GM18507 (cell line): ENCODE measurements at regions not wholly inside any gene's neighbourhood (a gene's known extent, or its start where the extent isn't known, plus 50 kb on each side); places are given as distances from the start of the nearest gene placed in this dataset.
"Not testable (repeated sequence)": the region's sequence is repeated elsewhere in the genome, so short reads cannot be mapped to it uniquely, and the experiment has no call there.

Source experiments
- DNase-seq: peaks from one replicate; pipeline ENCODE4 v3.0.0; 2011; ENCODE audit warnings: low read depth; ENCODE audit not compliant: insufficient read length; ENCODE audit errors: extremely low spot score
- FAIRE-seq: peaks from 2 replicates; lab custom pipeline; 2011; peaks lifted over from hg19 to GRCh38; lab: Jason Lieb, UNC

DNA sequence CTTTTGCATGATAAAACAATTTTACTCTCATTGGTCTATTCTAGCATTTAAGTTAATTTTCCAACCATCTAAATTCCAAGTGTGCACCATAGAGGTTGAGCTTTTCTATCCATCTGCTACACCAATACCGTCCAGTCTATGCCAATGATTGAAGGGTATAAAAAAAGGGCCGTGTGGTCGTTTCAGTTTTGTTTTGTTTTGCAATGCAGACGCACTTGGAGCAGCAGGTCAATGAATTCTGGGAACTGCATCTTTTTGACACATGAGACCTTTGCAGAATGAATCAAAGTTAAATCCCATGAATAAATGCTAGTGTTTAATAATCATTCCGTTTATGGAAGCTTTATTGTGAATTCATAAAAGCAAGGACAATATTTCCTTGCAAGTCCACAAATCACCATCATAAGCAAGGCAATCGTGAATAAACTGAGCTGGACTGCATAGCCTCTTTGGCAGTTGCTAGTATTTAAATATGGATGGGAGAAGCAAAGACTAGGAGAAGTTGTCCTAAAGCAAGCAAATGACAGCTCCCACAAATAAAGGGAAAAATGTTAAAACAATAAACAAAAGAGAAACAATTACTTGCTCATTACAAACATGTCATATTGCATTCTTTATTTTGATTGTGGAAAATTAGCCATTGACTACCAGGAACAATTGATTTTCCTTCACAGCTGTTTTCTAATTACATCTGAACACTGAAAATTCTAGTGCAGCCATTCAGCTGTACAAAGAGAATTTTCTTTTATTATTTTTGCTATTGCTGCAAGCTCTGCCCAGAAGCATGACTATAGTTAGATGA, 649.7 kb upstream of the GJE1 start:
- FAIRE-seq (peak; percentile 26), DNase-seq (no peak)

DNA sequence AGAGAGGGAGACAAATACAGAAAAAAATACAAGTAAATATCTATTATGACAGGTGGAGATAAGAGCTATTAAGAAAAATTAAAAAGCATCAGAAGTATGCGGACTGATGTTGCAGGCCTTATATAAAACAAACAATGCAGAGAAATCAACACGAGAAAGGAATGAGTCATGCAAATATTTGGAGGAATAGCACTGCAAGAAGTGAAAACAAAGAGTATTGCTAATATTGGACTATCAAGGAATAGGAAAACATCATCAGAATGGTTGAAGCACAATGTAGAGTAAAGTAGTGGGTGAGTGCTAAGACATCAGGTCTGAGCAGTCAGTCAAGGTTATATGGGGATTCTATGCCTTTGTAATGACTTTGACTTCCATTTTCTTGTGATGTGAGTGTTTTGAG, 657.5 kb upstream of the GJE1 start:
- no peak for FAIRE-seq
- no peak for DNase-seq

DNA sequence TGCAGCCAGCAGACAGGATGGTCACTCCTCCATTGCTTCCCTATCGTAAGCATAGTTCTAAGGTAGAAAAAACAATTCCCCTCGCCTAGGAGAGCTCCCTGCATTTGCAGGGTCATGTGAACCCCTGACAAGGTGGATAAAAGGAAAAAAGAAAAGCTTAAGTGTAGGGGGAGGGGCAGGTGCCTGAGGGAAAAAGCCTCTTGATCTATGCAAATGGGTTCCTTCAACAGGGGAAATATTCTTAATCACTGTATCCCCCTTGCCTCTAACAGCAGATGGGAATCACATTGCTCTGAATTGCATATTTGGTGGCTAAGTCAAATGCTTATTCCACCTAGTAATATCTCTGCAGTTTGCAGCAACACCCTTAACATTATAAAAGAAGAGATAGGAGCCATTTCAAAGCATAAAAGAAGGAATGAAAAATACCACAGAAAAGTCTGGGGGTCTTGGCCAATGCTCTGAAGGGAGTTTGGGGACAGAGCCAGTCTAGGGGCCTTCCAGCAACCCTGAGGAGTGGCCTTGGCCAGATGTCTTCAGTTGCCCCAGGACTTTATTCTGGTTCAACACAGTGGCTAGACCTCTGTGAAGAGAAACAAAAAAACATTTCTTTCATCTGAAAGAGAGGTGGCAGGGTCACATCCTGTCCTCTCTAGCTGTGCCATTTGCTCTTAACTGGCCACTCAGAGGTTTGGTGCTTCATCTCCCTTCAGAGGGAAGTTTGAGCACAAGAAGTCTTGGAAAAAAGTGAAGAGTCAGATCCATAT, 660.4 kb upstream of the GJE1 start:
- no peak for FAIRE-seq
- no peak for DNase-seq

DNA sequence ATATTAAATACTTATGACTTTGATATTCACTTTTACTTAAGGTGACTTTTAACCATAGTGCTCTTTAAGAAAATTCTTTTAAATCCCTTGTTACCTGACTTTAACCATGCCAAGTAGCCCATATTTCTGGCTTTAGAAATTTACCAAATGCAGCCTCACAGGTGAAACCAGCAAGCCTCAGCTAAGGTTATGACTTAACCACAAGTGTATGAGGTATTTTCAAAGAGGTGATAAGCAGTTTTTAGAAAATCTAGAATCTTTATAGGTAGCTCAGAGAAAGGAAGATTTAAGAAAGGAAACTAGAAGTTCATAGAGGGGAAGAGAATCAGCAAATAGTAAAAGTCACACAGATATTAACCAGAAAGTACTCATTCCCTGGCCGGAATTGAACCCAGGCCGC, 661.9 kb upstream of the GJE1 start:
- DNase-seq (no peak), FAIRE-seq (no peak)

DNA sequence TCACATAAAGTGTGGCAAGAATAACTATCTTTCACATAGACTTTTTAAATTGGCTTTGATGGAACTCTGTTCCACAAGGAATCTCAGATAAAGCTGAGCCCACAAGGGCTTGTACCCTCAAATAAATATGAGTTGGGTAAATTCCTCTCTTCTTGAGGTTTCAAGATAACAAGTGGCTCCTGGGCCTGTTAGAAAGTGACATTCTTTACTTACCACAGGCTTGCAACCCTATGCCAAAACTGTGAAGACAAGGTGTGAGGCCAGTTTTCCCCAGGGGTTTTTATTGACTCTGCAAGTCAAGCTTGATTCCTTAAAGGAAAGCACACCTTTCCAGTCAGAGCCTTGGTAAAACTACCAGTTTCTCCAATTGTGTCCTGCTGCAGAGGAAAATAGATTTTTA, 664.8 kb upstream of the GJE1 start:
- no peak for DNase-seq
- FAIRE-seq, result no peak

DNA sequence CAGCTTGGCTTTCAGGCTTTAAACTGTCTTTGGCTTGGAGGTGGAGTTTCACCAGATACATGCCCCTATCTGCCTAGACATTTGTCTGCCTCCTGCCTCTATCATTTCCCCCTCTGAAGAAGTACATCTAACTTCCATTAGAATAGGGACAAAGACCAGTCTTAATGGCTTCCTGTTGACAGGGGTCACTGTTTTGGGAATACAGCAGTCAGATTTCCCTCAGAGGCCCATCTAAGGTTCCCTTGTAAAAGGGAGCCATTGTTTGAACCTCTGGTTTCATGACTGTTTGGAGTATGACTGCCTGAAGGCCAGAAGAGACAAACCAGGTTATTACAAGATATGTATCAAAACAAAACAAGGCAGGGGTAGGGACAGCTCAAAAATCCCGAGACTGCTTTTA, 665.7 kb upstream of the GJE1 start:
- FAIRE-seq (no peak), DNase-seq (no peak)

DNA sequence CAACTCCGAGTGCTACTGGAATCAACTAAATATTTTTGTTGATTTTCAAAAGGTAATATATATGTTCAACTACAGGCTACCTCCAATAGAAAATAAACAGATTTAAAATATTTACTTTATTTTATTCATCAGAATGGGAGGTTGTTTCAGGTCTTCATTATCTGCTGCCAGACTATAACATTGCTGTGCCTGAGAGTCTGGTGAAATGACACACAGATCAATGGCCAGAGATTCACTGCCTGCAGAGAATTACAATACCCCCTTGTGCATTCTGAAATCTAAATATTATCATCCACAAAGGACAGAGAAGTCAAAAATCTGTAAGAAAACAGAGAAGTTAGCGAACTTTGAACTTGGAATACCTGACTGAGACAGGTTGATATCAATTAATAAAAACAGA, 667.8 kb upstream of the GJE1 start:
- FAIRE-seq (no peak), DNase-seq (no peak)

DNA sequence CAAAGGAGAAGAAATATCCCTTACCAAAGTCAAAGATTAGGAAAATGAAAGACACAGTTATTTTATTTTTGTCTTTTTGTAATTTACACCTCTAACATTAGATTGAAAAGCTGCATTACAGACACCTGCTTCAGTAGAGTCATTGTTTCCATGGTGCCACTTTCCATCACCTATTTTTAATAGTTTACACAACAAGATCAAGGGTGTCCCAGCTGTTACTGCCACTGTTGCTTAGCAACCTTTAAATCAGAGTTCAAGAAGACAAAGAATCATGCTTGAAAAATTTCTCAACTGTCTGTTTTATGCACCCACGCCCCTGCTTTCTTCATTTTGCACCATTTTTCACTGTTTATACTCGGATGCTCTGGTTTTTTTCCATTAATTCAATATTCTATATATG, 668.2 kb upstream of the GJE1 start:
- no peak for FAIRE-seq
- no peak for DNase-seq

DNA sequence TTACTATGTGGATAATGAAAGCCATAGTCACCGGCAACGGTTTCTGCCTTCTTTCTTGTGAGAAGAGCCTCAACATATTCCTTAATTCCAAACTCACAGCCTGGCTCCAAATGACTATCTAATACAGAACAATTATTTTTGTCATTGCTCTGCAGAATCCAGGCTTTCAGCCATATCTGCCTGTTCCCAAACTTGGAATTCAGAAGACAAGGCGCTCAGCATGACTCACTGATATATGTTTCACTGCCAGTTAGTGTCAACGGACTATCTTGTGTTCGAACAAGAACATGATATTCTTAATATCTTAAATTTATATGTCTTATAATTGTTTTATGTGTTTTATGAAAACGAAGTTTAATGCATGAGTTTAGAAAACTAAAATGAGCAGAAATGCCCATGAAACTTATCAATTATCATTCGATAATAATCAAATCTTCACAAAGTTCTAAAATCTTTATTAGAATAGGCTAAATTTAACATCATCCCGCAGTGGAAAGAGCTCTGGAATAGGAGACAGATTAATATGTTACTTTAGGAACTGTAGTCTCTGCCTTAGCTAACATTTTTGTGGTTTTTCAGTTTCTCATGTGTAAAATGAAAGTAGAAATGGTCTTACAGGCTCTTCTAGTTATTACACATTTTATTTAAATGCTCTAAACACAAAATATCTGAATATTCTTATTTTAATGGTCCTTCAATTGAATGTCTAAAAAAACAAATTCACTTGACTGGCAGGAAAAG, 669.3 kb upstream of the GJE1 start:
- no peak for DNase-seq
- peak; percentile 66 for FAIRE-seq

DNA sequence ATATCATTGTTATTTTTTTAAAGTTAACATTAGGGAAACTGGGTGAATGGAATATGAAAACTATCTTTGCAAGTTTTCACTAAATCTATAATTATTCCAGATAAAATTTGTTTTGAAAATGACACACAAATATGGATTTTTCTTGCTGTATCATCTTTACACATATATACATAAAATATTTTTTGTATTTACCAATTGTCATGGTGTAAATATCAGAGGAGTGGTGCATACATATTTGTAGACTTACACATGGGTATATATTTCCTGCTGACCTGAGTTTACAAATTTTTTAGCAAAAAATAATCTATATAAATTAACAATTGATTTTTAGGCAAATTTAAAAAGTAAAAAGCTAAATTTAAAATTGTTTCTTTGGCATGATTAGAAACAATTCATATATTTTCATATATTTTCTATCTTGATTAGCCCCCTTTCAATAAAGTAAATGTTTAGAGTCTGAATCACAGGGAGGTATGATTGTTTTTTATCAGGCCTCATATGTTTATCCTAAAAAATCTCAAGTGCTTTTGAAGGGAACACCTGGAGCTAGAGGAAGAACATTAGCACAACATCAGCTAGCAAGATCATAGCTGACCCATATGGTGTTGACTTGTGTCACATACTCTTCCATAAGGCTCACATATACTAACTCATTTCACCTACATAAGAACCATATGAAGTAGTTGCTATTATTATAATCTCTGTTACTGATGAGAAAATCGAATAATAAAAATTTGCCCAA, 671.8 kb upstream of the GJE1 start:
- DNase-seq, result no peak

DNA sequence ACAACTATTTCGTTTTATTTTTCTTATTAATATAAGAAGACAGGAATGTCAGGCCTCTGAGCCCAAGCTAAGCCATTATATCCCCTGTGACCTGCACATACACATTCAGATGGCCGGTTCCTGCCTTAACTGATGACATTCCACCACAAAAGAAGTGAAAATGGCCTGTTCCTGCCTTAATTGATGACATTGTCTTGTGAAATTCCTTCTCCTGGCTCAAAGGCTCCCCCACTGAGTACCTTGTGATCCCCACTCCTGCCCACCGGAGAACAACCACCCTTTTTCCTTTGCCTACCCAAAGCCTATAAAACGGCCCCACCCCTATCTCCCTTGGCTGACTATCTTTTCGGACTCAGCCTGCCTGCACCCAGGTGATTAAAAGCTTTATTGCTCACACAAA, 672.5 kb upstream of the GJE1 start:
- DNase-seq, FAIRE-seq: not testable (repeated sequence)

More for the DNA sequence above, 671.8 kb upstream of the GJE1 start:
- no peak for FAIRE-seq

DNA sequence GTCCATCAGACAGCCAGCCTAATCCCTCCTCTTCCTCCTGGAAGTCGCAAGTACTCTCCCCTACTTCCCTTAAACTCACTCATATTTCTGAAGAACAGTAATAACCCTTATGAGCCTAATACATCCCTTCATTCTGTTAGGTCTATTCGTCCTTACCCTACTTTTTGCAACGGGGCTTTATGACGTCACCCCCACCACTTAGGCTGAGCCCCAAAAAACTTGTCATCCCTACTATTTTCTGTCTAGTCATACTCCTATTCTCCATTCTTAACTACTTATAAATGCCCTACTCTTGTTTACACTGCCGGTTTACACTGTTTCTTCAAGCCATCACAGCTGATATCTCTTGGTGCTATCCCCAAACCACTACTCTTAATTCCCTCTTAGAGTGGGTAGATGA, 674.7 kb upstream of the GJE1 start:
- FAIRE-seq, DNase-seq: not testable (repeated sequence)

DNA sequence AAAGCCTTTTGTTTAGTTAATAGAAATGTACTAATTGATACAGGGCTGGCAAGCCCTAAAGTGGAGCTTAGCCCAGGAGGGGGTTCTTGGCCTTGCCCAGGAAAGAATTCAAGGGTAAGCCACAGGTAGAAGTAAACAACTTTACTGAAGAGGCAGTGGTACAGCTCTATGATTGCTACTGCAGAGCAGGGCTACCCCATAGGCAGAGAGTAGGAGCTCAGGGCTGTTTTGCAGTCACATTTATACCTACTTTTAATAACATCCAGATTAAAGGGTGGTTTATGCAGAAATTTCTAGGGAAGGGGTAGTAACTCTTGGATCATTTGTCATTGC, 680.4 kb upstream of the GJE1 start:
- DNase-seq, result no peak
- no peak for FAIRE-seq

DNA sequence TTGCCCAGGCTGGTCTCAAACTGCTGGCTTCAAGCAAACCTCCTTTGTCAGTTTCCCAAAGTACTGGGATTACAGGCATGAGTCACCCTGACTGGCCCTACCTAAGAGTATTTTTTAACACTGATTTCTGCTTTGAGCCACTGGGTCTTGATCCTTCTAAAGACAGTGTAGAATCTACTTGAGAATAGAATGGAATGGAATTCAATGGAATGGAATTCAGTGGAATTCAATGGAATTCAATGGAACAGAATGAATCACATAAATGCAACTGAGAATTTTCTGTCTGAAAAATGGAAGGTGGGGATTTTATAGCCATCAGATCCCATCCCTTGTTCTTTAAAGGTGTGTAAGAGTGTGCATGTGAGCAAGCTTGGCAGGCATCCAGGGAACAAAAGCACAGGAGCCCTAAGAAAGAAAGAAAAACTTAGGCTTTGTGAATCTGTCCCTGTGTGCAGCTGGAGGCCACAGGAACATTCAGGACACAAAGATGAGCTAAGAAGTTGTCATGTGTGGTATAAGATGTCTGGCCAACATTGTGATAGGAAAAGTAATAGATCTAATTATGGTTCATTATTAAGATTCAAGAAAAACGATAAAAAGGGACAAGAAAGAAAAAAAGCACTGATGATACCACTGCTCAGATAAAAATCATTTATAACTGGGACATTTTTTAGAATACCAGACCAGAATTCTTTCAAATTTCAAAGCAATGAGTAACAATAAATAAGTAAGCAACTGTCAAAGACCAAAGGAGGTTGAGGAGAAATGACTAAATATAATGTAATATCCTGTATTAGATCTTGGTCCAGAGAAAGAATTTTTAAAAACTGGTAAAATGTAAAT, 681.0 kb upstream of the GJE1 start:
- DNase-seq (no peak), FAIRE-seq (no peak)

DNA sequence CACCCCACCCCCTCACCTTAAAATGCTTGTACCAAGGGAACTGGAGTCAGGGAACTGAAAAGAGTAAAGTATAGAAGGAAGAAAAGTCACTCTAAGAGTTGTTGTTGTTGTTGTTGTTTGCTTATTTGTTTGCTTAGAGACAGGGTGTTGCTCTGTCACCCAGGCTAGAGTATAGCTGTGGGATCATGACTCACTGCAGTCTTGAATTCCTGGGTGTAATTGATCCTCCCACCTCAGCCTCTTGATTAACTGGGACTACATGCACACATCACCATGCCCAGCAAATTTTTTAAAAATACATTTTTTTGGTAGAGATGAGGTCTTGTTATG, 681.6 kb upstream of the GJE1 start:
- FAIRE-seq (no peak), DNase-seq (no peak)

DNA sequence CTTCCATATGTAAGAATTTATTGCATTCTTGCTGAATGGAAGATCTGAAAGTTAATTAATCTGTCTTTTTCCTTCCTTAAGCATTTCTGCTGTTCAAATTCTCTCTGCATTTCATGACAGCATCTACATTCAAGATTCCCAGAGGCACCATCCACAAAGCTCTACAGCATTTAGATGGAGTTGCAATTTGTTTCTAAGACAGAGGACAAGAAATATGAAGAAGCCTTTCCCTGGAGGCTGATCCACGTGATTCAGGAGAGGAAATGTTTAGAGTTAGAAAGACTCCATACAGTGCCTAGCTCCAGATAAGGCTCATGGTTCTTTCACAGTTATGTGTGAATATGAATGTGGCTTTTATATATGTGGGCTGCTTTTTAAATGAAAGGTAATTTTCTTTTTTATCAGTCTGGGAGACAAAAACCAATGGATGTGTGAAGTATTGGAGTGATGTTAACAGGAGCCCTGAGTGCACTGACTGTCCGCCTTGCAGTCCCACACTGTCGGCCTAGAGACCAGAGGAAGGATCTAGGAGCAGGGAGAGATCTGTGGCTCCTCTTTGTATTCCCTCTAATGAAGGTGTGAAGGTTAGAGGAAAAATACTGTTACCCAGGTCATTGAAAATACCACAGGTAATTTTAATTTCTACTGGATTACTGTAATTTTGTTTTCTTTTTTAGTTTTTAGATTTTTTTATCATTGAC, 686.6 kb upstream of the GJE1 start:
- DNase-seq (no peak), FAIRE-seq (no peak)

DNA sequence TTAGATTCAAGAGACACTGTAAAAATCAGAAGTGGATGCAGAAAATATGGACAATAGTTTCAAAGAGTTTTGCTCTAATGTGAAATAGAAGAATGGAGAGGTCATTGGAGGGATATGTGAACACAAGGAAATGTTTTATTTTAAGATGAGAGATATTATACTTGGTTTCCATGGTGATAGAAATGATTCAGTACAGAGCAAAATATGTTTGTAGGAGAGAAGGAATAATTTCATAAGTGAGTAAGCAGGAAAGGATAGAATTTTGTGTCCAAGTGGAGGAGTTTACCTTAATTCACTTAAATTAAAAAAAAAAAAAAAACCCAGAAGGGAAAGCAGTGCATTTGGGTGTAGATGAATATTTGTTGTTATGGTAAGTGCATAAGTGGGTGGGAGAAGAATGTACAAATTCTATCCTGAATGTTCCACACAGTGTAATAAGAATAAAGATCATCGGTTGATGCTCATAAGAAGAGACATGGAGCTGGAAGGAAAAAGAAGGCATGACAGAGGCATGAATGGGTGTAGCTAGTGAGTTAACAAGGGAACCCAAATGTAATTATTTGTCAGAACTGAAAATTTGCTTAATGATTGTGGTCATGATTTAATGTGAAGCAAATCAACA, 688.9 kb upstream of the GJE1 start:
- FAIRE-seq, result no peak
- no peak for DNase-seq

DNA sequence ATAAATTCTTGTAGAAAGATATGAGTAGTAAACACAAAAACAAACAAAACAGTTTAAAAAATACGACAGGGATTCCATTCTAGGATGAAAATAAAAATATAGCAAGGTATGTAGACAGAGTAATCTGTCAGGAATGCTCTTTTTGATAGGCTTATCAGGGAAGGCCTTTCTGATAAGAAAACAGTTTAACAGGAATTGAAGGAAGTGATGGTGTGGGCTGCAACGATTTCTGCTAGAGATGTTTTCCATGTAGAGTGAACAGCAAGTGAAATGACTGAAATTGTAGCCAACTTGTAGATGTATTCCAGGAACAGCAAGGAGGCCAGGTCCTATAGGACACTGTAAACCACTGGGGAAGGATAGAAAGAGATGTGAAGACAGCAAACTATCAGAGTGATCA, 689.7 kb upstream of the GJE1 start:
- DNase-seq (no peak), FAIRE-seq (no peak)
